CD4-positive, alpha-beta memory T cell (primary cell): ENCODE measurements at regions not wholly inside any gene's neighbourhood (a gene's known extent, or its start where the extent isn't known, plus 50 kb on each side); places are given as distances from the start of the nearest gene placed in this dataset.

Source experiments
- CTCF ChIA-PET: fragments of 350-600 bp; sonication (Branson Sonifier 250); formaldehyde crosslinking; loops from one replicate; lab custom pipeline; 2021; ENCODE audit warnings: inconsistent platforms; ENCODE audit not compliant: partially characterized antibody; lab: Charles Lee
- POLR2A ChIA-PET: fragments of 350-600 bp; sonication (Branson Sonifier 250); formaldehyde crosslinking; loops from one replicate; lab custom pipeline; 2021; ENCODE audit not compliant: partially characterized antibody; lab: Charles Lee
- DNase-seq, 5 donors: peaks; one replicate each; pipeline versions ENCODE4 v3.0.0 to v3.0.0-alpha.2; 2020 to 2022; ENCODE audit warnings: mixed read lengths in 1 of 5
- H3K27ac ChIP-seq: one replicate; pipeline ENCODE4 v1.7.0; 2013; ENCODE audit warnings: low read depth, low read length
- H3K27me3 ChIP-seq: 2 replicates; pipeline ENCODE4 v1.7.0; 2013; ENCODE audit warnings: mild to moderate bottlenecking, low read length, moderate library complexity; ENCODE audit not compliant: insufficient read depth
- H3K36me3 ChIP-seq: 2 replicates; pipeline ENCODE4 v1.7.0; 2013; ENCODE audit warnings: mild to moderate bottlenecking, low read length, moderate library complexity; ENCODE audit not compliant: insufficient read depth
- H3K4me1 ChIP-seq: 2 replicates; pipeline ENCODE4 v1.7.0; 2013; ENCODE audit warnings: mild to moderate bottlenecking, low read length, moderate library complexity; ENCODE audit not compliant: insufficient read depth
- H3K4me3 ChIP-seq, 2 donors: one replicate each; pipeline ENCODE4 v1.7.0; 2013; ENCODE audit warnings: low read length in 2 of 2, mild to moderate bottlenecking in 1 of 2
- H3K9me3 ChIP-seq, 2 donors: one replicate each; pipeline ENCODE4 v1.7.0; 2013; ENCODE audit warnings: low read length in 2 of 2, control low read depth in 1 of 2; ENCODE audit not compliant: control insufficient read depth in 1 of 2
- H3K27ac Mint-ChIP-seq, 7 donors: one replicate each; pipeline ENCODE4 v1.8.0; 2020 to 2021; ENCODE audit warnings: mixed read lengths in 7 of 7, mild to moderate bottlenecking in 6 of 7, inconsistent platforms in 3 of 7, moderate library complexity in 3 of 7
- H3K27me3 Mint-ChIP-seq, 2 donors: one replicate each; pipeline ENCODE4 v1.8.0; 2020 to 2021; ENCODE audit warnings: mixed read lengths in 2 of 2
- H3K36me3 Mint-ChIP-seq, 2 donors: one replicate each; pipeline ENCODE4 v1.8.0; 2020 to 2021; ENCODE audit warnings: mixed read lengths in 2 of 2, inconsistent platforms in 1 of 2, mild to moderate bottlenecking in 1 of 2
- H3K4me1 Mint-ChIP-seq, 4 donors: one replicate each; pipeline ENCODE4 v1.8.0; 2020 to 2021; ENCODE audit warnings: mixed read lengths in 4 of 4, mild to moderate bottlenecking in 1 of 4
- H3K4me3 Mint-ChIP-seq, 8 donors: one replicate each; pipeline ENCODE4 v1.8.0; 2020 to 2021; ENCODE audit warnings: mixed read lengths in 8 of 8, mild to moderate bottlenecking in 7 of 8, moderate library complexity in 6 of 8, inconsistent platforms in 3 of 8
- H3K9me3 Mint-ChIP-seq, 8 donors: one replicate each; pipeline ENCODE4 v1.8.0; 2020 to 2021; ENCODE audit warnings: mixed read lengths in 8 of 8, mild to moderate bottlenecking in 5 of 8, inconsistent platforms in 3 of 8, moderate library complexity in 1 of 8
- intact Hi-C: fragments of 100-400 bp; cut with micrococcal nuclease; formaldehyde crosslinking; loops from one replicate; pipeline ENCODE4 v1.15.1; 2023

DNA sequence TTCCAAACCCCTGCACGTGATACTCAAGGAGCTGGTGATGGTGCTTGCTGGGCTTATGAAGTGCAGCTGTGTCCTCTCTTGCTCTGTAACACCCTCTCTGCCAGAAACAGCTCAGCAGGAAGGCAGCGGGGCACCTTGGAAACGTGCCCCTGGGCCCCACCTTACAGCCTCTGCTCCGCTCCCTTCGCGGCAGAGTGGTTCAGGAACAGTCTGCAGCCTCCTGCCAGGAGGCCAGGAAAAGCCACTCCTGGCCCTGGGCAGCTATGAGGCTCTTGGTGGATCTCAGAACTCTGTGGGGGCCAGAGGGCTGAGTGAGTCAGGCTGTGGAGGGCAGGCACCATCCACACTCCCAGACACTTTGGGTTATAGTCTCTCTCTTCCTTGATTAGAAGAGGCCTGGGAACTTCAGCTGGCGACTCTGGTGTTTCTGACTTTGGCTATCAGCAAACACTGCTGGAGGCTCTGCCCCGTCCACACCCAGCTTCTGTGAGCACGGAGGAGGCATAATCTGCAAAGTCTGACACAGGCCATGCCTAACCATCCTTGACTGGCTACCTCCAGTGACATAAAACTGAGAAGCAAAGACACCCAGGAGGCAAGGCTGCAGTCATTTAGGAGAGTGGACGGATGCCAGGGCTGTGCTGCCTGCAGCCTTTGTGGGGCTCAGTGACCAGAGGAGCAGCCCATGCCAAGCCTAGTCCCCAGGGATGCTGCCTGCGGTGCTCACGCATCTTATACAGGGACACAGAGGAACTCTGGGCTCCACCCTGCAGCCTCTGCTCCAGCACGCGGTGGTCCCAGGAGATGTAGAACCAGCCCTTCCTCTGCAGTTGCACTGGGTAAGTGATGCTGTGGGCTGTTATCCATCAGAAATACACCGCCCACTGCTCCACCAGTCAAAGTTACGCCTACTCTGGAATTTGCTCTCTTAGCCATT lies 65.3 kb downstream of the METRNL start:
- Histone ChIP-seq H3K27me3 (no peaks in the 10 kb centered on the region), H3K36me3 (no peaks in the 10 kb centered on the region), H3K9me3 (no peaks in the 10 kb centered on the region), H3K4me3 (no peak overlapping the region), H3K27ac (no peak overlapping the region), H3K4me1 (no peaks in the 10 kb centered on the region)
- intact Hi-C loops, result no loop called here
- ChIA-PET CTCF (no interaction called here), POLR2A (no interaction called here)
- DNase-seq, result no peak
- H3K36me3 Mint-ChIP-seq, result no peaks in the 10 kb centered on the region
- peaks cover 4 to 9% of the 10 kb centered on the region in 2 donors for H3K27me3 Mint-ChIP-seq
- H3K4me3 Mint-ChIP-seq, result no peak overlapping the region
- H3K9me3 Mint-ChIP-seq, result peaks cover 0 to 13% (median 5%) of the 10 kb centered on the region in 8 donors
- no peak overlapping the region for H3K27ac Mint-ChIP-seq
- no peaks in the 10 kb centered on the region for H3K4me1 Mint-ChIP-seq

DNA sequence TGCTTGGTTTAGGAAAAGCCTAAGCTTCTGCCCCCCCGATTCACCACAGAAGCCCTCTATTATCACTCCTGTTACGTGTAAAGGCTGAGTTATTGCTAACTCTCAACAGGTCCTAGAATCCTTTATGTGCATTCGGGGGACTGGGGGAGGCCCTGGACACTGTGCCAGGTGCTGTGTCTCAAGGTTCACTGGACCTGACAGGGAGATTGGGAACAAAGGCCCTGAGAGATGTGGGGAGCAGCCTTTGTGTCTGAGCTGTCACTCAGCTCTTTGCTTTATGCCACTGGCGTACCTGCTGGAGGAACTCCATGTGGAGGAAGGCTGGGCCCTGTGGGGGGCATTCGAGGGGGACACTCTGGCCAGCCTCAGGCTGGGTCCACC lies 65.9 kb downstream of the METRNL start:
- ChIA-PET POLR2A (no interaction called here), CTCF (no interaction called here)
- intact Hi-C loops, result no loop called here
- Mint-ChIP-seq H3K9me3 (peaks cover 0 to 13% (median 5%) of the 10 kb centered on the region in 8 donors), H3K27ac (no peak overlapping the region), H3K4me3 (no peak overlapping the region), H3K36me3 (no peaks in the 10 kb centered on the region), H3K4me1 (no peaks in the 10 kb centered on the region), H3K27me3 (peaks cover 4 to 11% of the 10 kb centered on the region in 2 donors)
- no peaks in the 10 kb centered on the region for H3K27me3 ChIP-seq
- no peaks in the 10 kb centered on the region for H3K36me3 ChIP-seq
- no peaks in the 10 kb centered on the region for H3K9me3 ChIP-seq
- DNase-seq, result no peak
- H3K4me3 ChIP-seq, result no peak overlapping the region
- no peak overlapping the region for H3K27ac ChIP-seq
- H3K4me1 ChIP-seq, result no peaks in the 10 kb centered on the region

DNA sequence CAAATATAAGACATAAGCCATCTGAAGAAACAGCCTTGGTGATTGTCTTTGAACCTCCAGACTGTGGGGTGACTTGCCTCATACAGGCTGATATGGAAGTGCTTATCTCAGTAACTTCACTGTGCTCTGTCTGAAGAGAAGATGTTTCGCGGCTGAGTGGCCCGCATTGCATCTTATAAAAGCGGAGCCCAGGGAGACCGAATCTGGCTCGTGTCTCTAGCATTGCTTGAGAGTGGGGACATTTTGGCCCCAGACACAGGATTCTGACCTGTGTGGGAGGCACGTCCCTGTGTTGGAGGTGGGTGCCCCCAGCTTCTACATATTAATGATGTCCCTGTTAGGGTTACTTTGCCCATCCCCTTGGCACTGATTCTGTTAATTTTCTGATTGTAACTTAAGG lies 66.4 kb downstream of the METRNL start:
- H3K9me3 ChIP-seq, result no peaks in the 10 kb centered on the region
- peaks cover 0 to 13% (median 5%) of the 10 kb centered on the region in 8 donors for H3K9me3 Mint-ChIP-seq
- H3K27me3 ChIP-seq, result no peaks in the 10 kb centered on the region
- H3K27ac Mint-ChIP-seq, result no peak overlapping the region
- no peak overlapping the region for H3K4me3 ChIP-seq
- POLR2A ChIA-PET, result no interaction called here
- H3K4me1 ChIP-seq, result no peaks in the 10 kb centered on the region
- H3K36me3 ChIP-seq, result no peaks in the 10 kb centered on the region
- no peaks in the 10 kb centered on the region for H3K36me3 Mint-ChIP-seq
- peaks cover 4 to 9% of the 10 kb centered on the region in 2 donors for H3K27me3 Mint-ChIP-seq
- CTCF ChIA-PET, result no interaction called here
- no peak overlapping the region for H3K27ac ChIP-seq
- intact Hi-C loops, result no loop called here
- no peak for DNase-seq
- no peaks in the 10 kb centered on the region for H3K4me1 Mint-ChIP-seq
- no peak overlapping the region for H3K4me3 Mint-ChIP-seq

DNA sequence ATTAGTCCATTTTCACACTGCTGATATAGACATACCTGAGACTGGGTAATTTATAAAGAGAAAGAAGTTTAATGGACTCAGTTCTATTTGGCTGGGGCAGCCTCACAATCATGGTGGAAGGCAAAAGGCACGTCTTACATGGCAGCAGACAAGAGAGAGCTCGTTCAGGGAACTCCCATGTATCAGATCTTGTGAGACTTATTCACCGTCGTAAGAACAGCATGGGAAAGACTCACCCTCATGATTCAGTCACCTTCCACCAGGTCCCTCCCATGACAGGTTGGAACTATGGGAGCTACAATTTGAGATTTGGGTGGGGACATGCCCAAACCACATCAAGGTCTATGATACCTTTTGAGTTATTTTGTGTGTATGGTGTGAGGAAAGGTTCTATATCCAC lies 66.9 kb downstream of the METRNL start:
- CTCF ChIA-PET, result no interaction called here

DNA sequence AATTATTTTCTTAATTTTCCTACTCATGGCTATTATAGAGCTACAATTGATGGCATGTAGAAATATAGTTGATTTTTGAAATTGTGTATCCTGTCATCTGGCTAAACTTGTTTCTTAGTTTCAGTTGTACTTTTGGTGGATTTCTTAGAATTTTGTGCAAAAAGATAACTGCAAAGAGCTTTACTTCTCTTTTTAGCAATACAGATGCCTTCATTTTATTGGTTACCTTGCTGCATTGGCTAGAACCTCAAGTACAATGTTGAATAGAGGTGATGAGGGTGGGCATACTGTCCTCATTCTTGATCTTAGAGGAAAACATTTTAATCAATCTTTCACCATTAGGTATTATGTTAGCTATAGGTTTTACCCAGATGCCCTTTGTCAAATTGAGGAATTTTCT lies 67.9 kb downstream of the METRNL start:
- CTCF ChIA-PET, result no interaction called here
- no peak overlapping the region for H3K4me3 Mint-ChIP-seq
- no peak overlapping the region for H3K4me3 ChIP-seq
- no peaks in the 10 kb centered on the region for H3K4me1 ChIP-seq
- H3K36me3 ChIP-seq, result no peaks in the 10 kb centered on the region
- POLR2A ChIA-PET, result no interaction called here
- H3K27me3 Mint-ChIP-seq, result peaks cover 4 to 8% of the 10 kb centered on the region in 2 donors
- intact Hi-C loops, result no loop called here
- H3K9me3 Mint-ChIP-seq, result peaks cover 0 to 11% (median 2%) of the 10 kb centered on the region in 8 donors
- no peaks in the 10 kb centered on the region for H3K36me3 Mint-ChIP-seq
- H3K27ac Mint-ChIP-seq, result no peak overlapping the region
- no peak overlapping the region for H3K27ac ChIP-seq
- H3K27me3 ChIP-seq, result no peaks in the 10 kb centered on the region
- no peaks in the 10 kb centered on the region for H3K9me3 ChIP-seq
- no peaks in the 10 kb centered on the region for H3K4me1 Mint-ChIP-seq
- no peak for DNase-seq

More for the DNA sequence above, 66.9 kb downstream of the METRNL start:
- H3K4me3 Mint-ChIP-seq, result no peak overlapping the region
- Histone ChIP-seq H3K27ac (no peak overlapping the region), H3K4me1 (no peaks in the 10 kb centered on the region), H3K27me3 (no peaks in the 10 kb centered on the region), H3K4me3 (no peak overlapping the region), H3K9me3 (no peaks in the 10 kb centered on the region), H3K36me3 (no peaks in the 10 kb centered on the region)
- H3K27ac Mint-ChIP-seq, result no peak overlapping the region
- H3K9me3 Mint-ChIP-seq, result peaks cover 0 to 13% (median 5%) of the 10 kb centered on the region in 8 donors
- no peak for DNase-seq
- intact Hi-C loops, result no loop called here
- POLR2A ChIA-PET, result no interaction called here
- no peaks in the 10 kb centered on the region for H3K4me1 Mint-ChIP-seq
- H3K27me3 Mint-ChIP-seq, result peaks cover 4 to 8% of the 10 kb centered on the region in 2 donors
- H3K36me3 Mint-ChIP-seq, result no peaks in the 10 kb centered on the region

DNA sequence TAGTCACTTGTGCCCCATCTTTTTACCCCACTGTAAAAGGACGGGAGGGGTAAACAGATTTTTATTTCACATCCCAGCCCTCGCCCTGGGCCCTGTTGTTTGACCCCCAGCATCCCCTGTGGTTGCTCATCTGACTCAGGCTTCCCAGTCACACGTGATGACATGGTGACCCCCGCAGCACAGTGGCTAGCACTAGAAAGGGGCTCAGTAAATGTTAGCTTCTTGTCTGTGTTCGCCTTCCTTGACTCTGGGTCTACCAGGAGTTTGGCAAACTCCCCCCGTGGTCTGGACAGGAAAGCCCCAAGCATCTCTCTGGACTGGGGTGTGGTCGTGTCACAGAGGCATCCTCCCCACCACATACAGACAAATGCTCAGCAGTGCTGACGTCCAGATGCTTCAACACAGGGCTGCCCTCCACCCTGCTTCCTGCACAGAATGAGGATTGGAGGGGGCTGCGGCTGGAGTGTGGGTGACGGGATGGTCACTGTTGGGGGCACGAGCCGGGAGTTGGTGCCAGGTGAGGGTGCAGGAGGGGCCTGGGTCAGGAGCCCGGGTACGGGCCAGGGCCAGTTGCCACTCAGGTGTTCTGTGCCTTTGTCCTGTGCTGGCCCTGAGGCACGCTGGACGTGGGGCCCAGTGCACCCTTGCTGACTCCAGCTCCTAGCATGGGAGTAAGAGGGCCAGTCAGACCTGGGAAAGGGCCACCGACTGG lies 69.1 kb downstream of the METRNL start:
- CTCF ChIA-PET, result no interaction called here
- Mint-ChIP-seq H3K36me3 (no peaks in the 10 kb centered on the region), H3K27me3 (peaks cover 4 to 8% of the 10 kb centered on the region in 2 donors), H3K4me1 (no peaks in the 10 kb centered on the region), H3K4me3 (no peak overlapping the region), H3K27ac (no peak overlapping the region), H3K9me3 (peaks cover 0 to 10% (median 0%) of the 10 kb centered on the region in 8 donors)
- Histone ChIP-seq H3K36me3 (no peaks in the 10 kb centered on the region), H3K27ac (no peak overlapping the region), H3K4me1 (no peaks in the 10 kb centered on the region), H3K9me3 (no peaks in the 10 kb centered on the region), H3K27me3 (no peaks in the 10 kb centered on the region), H3K4me3 (no peak overlapping the region)
- no peak for DNase-seq
- POLR2A ChIA-PET, result no interaction called here
- intact Hi-C loops, result no loop called here

DNA sequence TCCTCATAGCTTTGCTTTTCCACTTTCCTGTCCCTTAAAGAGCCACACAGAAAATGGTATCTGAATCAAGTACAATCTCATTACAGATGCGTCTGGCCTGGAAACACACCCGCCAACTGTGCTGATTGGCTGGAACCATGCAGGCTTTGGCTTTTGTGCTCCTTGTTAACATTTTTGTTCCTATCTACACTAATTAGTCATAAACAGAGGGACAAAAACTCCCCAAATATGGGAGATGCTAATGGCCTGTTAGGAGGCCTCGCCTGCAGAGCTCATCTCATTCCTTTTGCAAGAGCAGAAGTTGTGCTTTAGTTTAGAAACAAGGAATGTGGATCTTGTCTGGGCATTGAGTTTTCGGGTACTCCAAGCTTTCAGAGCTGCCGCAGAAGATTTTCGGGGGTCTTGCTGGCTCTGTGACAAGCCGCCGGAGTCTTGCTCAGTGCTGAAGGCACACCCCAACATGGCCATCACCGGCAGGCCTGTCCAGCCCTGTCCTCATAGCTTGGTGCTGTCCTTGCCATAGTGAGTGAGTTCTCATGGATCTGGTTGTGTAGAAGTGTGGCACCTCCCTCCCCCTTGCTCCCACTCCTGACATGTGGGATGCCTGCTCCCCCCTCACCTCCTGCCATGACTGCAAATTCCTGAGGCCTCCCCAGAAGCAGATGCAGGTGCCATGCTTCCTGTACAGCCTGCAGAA lies 69.8 kb downstream of the METRNL start:
- Histone ChIP-seq H3K9me3 (no peaks in the 10 kb centered on the region), H3K4me1 (no peaks in the 10 kb centered on the region), H3K36me3 (no peaks in the 10 kb centered on the region), H3K4me3 (no peak overlapping the region), H3K27ac (no peak overlapping the region), H3K27me3 (no peaks in the 10 kb centered on the region)
- Mint-ChIP-seq H3K4me3 (no peak overlapping the region), H3K36me3 (no peaks in the 10 kb centered on the region), H3K27ac (no peak overlapping the region), H3K4me1 (no peaks in the 10 kb centered on the region), H3K27me3 (peaks cover 2 to 8% of the 10 kb centered on the region in 2 donors), H3K9me3 (peaks cover 0 to 8% (median 0%) of the 10 kb centered on the region in 8 donors)
- CTCF ChIA-PET, result no interaction called here
- intact Hi-C loops, result no loop called here
- POLR2A ChIA-PET, result no interaction called here
- no peak for DNase-seq
